Right lobe of liver (tissue), 6 donors: ENCODE measurements at regions not wholly inside any gene's neighbourhood (a gene's known extent, or its start where the extent isn't known, plus 50 kb on each side); places are given as distances from the start of the nearest gene placed in this dataset.

ENCODE experiments used
- ATAC-seq, 4 donors: fragments of 200-7000 bp; cut with Tn5 transposase; one replicate each; pipeline ENCODE4 v1.9.1; 2020; ENCODE audit warnings: mild to moderate bottlenecking in 4 of 4, moderate library complexity in 4 of 4
- DNase-seq, 3 donors: peaks; one replicate each; pipeline ENCODE4 v3.0.0-alpha.2; 2020
- H3K27ac ChIP-seq, 3 donors: fragments of 200-600 bp; one replicate each; pipeline ENCODE4 v1.8.0; 2022
- H3K27me3 ChIP-seq, 2 donors: fragments of 200-600 bp; one replicate each; pipeline ENCODE4 v1.8.0; 2022
- H3K36me3 ChIP-seq, 4 donors: fragments of 200-600 bp; sonication (generic) in 1 of 4; one replicate each; pipeline versions ENCODE4 v1.5.1 to v1.8.0; 2017 to 2022; ENCODE audit warnings: control low read depth in 1 of 4
- H3K4me1 ChIP-seq, 4 donors: fragments of 200-600 bp; sonication (generic) in 1 of 4; one replicate each; pipeline versions ENCODE4 v1.5.1 to v1.8.0; 2017 to 2022; ENCODE audit warnings: control low read depth in 1 of 4
- H3K4me3 ChIP-seq, 3 donors: fragments of 200-600 bp; one replicate each; pipeline ENCODE4 v1.8.0; 2022
- H3K9me3 ChIP-seq, 4 donors: fragments of 200-600 bp; sonication (generic) in 1 of 4; one replicate each; pipeline versions ENCODE4 v1.5.1 to v1.8.0; 2017 to 2022; ENCODE audit warnings: control low read depth in 1 of 4
- CTCF ChIP-seq, 4 donors: fragments of 200-600 bp in 3 of 4; fragments of 450-650 bp in 1 of 4; IDR thresholded peaks; one replicate each; pipeline versions ENCODE4 v1.5.1 to v1.8.0; 2016 to 2022; ENCODE audit warnings: antibody characterized with exemption in 4 of 4, mild to moderate bottlenecking in 2 of 4
- POLR2A ChIP-seq: fragments of 450-650 bp; IDR thresholded peaks from one replicate; pipeline ENCODE4 v1.6.1; 2017; ENCODE audit warnings: antibody characterized with exemption, mild to moderate bottlenecking
- WGBS: methylation state at CpG from one replicate; pipeline ENCODE4 v1.1.6; 2018; ENCODE audit warnings: low coverage, low lambda C conversion rate; ENCODE audit not compliant: insufficient coverage; ENCODE audit errors: missing lambda C conversion rate; 5-methylcytosine and 5-hydroxymethylcytosine counted together
- intact Hi-C, 2 donors: fragments of 100-400 bp; cut with DNase I; formaldehyde crosslinking; loops; one replicate each; pipeline versions ENCODE4 v1.11.2 to v1.14.1; 2022
- donor health status: DM: no; HTN: yes; CAD: no.
- donor health status: DM: no; HTN: no; CAD: no.
- donor health status: DM: no; HTN: no; CAD: no.
- donor health status: DM: no; HTN: yes; CAD: no.
- donor health status: DM: no; HTN: yes; CAD: no.

GRCh38 chr14:73789989-73790581 lies 61.5 kb upstream of the PTGR2 start:
- DNase-seq (peak in 1 of 3 donors; percentile 51), ATAC-seq (peak in 2 of 4 donors; percentile 6 to 59)
- TF ChIP-seq POLR2A (peak; percentile 46), CTCF (IDR thresholded peaks at IDR 0.05) (no peak)
- H3K4me1 ChIP-seq: peaks cover 2 to 27% (median 8%) of the 10 kb centered on the region in 4 donors
- peak overlapping the region; percentile 39 to 99 (median 61) for H3K27ac ChIP-seq
- intact Hi-C loops: loop anchor here in 1 of 2 donors (5.0 kb wide), 1 partner anchor 38 kb away; no protein-coding TSS in a partner anchor
- WGBS: 57% methylated on average over 9 of the region's 10 CpGs
- H3K9me3 ChIP-seq: no peaks in the 10 kb centered on the region
- no peaks in the 10 kb centered on the region for H3K36me3 ChIP-seq
- H3K27me3 ChIP-seq: no peaks in the 10 kb centered on the region
- H3K4me3 ChIP-seq: no peak overlapping the region

GRCh38 chr14:73788701-73789551 lies 62.7 kb upstream of the PTGR2 start:
- Histone ChIP-seq H3K9me3 (no peaks in the 10 kb centered on the region), H3K27ac (peak overlapping the region; percentile 38 to 99 (median 61))
- intact Hi-C loops: loop anchor here in 1 of 2 donors (5.0 kb wide), 1 partner anchor 37 kb away; no protein-coding TSS in a partner anchor

GRCh38 chr14:73788317-73788598 lies 63.4 kb upstream of the PTGR2 start:
- no peaks in the 10 kb centered on the region for H3K36me3 ChIP-seq
- ATAC-seq: no peak
- H3K9me3 ChIP-seq: no peaks in the 10 kb centered on the region
- H3K4me3 ChIP-seq: no peak overlapping the region
- H3K4me1 ChIP-seq: peaks cover 0 to 33% (median 16%) of the 10 kb centered on the region in 4 donors
- intact Hi-C loops: loop anchor here in 1 of 2 donors (5.0 kb wide), 1 partner anchor 36 kb away; no protein-coding TSS in a partner anchor
- H3K27me3 ChIP-seq: no peaks in the 10 kb centered on the region
- WGBS: 80% methylated on average over 4 of the region's 4 CpGs
- H3K27ac ChIP-seq: peak overlapping the region; percentile 98 to 99 (median 99)
- TF ChIP-seq CTCF (IDR thresholded peaks at IDR 0.05) (no peak), POLR2A (no peak)
- DNase-seq: no peak

More at GRCh38 chr14:73788701-73789551, 62.7 kb upstream of the PTGR2 start:
- no peak for TF ChIP-seq CTCF (IDR thresholded peaks at IDR 0.05)
- Histone ChIP-seq H3K4me3 (no peak overlapping the region), H3K27me3 (no peaks in the 10 kb centered on the region), H3K36me3 (no peaks in the 10 kb centered on the region), H3K4me1 (peaks cover 0 to 27% (median 12%) of the 10 kb centered on the region in 4 donors)
- 85% methylated on average over 5 of the region's 6 CpGs for WGBS
- ATAC-seq (no peak), DNase-seq (peak in 1 of 3 donors; percentile 7)

- intact Hi-C loops: loop anchor here in 1 of 2 donors (5.0 kb wide), 1 partner anchor 35 kb away; no protein-coding TSS in a partner anchor
- H3K27ac ChIP-seq: peak overlapping the region; percentile 98 to 99 (median 99)
- H3K27me3 ChIP-seq: no peaks in the 10 kb centered on the region
- no peak for TF ChIP-seq CTCF (IDR thresholded peaks at IDR 0.05)
- TF ChIP-seq POLR2A: no peak
- peaks cover 0 to 39% (median 19%) of the 10 kb centered on the region in 4 donors for H3K4me1 ChIP-seq
- under 1% methylated on average over 17 of the region's 17 CpGs for WGBS
- H3K4me3 ChIP-seq: peak overlapping the region; percentile 62 to 68 (median 66)
- DNase-seq (peak in 1 of 3 donors; percentile 9), ATAC-seq (peak in 1 of 4 donors; percentile 8)
- no peaks in the 10 kb centered on the region for H3K9me3 ChIP-seq
- H3K36me3 ChIP-seq: no peaks in the 10 kb centered on the region
Measured at GRCh38 chr14:73787486-73788316, 63.9 kb upstream of the PTGR2 start.
